A673 (cell line): ENCODE measurements at regions not wholly inside any gene's neighbourhood (a gene's known extent, or its start where the extent isn't known, plus 50 kb on each side); places are given as distances from the start of the nearest gene placed in this dataset.

Source experiments
- BruUV-seq: library from RNA; stranded (reverse); fragments of 400-500 nt; replicated peaks from 2 replicates; lab custom pipeline; 2021; lab: Mats Ljungman, UMichigan
- CTCF ChIA-PET: fragments of 300-600 bp; sonication (Branson Sonifier 250); formaldehyde crosslinking; loops from one replicate; lab custom pipeline; 2022; ENCODE audit warnings: antibody characterized with exemption; lab: Charles Lee
- POLR2A ChIA-PET: fragments of 300-600 bp; sonication (Branson Sonifier 250); formaldehyde crosslinking; loops from one replicate; lab custom pipeline; 2022; ENCODE audit warnings: antibody characterized with exemption; ENCODE audit not compliant: low non-redundant PET; lab: Charles Lee
- DNase-seq: peaks from one replicate; pipeline ENCODE4 v3.0.0-alpha.2; 2015; ENCODE audit warnings: low spot score
- H3K27ac ChIP-seq: fragments of 200-600 bp; sonication (generic); 2 replicates; pipeline ENCODE4 v1.5.1; 2016; ENCODE audit warnings: mixed run types, low read depth, mild to moderate bottlenecking, mixed read lengths, antibody characterized with exemption, low read length; ENCODE audit not compliant: poor library complexity, severe bottlenecking
- H3K27me3 ChIP-seq: fragments of 200-600 bp; sonication (generic); replicated peaks from 2 replicates; pipeline ENCODE4 v1.6.1; 2017; ENCODE audit warnings: mixed run types, low read depth, mild to moderate bottlenecking, mixed read lengths, antibody characterized with exemption, low read length; ENCODE audit not compliant: insufficient read depth, poor library complexity
- H3K36me3 ChIP-seq: fragments of 200-600 bp; sonication (generic); 2 replicates; pipeline ENCODE4 v1.6.1; 2016; ENCODE audit warnings: mixed run types, mild to moderate bottlenecking, mixed read lengths, antibody characterized with exemption, low read length; ENCODE audit not compliant: insufficient read depth, poor library complexity, severe bottlenecking
- H3K4me1 ChIP-seq: fragments of 200-600 bp; sonication (generic); 2 replicates; pipeline ENCODE4 v1.6.1; 2017; ENCODE audit warnings: mixed run types, mild to moderate bottlenecking, mixed read lengths, antibody characterized with exemption, low read length; ENCODE audit not compliant: insufficient read depth, poor library complexity, severe bottlenecking
- H3K4me3 ChIP-seq: fragments of 200-600 bp; sonication (generic); 2 replicates; pipeline ENCODE4 v1.5.1; 2016; ENCODE audit warnings: low read depth, mixed run types, mild to moderate bottlenecking, mixed read lengths, low read length; ENCODE audit not compliant: poor library complexity, severe bottlenecking
- H3K9me3 ChIP-seq: fragments of 200-600 bp; sonication (generic); 2 replicates; pipeline ENCODE4 v1.6.1; 2016; ENCODE audit warnings: mixed run types, low read depth, mild to moderate bottlenecking, mixed read lengths, antibody characterized with exemption, low read length; ENCODE audit not compliant: poor library complexity, severe bottlenecking
- EZH2 ChIP-seq: fragments of 200-600 bp; sonication (generic); IDR thresholded peaks from 2 replicates; pipeline ENCODE4 v1.6.1; 2017; ENCODE audit warnings: borderline replicate concordance, low read depth, mild to moderate bottlenecking, mixed read lengths, antibody characterized with exemption, low read length; ENCODE audit not compliant: poor library complexity, severe bottlenecking
- intact Hi-C: fragments of 100-400 bp; cut with micrococcal nuclease; formaldehyde crosslinking; loops from one replicate; pipeline ENCODE4 v1.10.0; 2022; ENCODE audit not compliant: unreplicated experiment
- TF ChIP-seq, protein P1 (sequence below): fragments of 300-800, 200-600 bp; sonication (generic); conservative IDR thresholded peaks from 2 replicates; pipeline ENCODE4 v1.5.1; 2017; ENCODE audit warnings: low read depth, mild to moderate bottlenecking, antibody characterized with exemption, low read length, moderate library complexity, mixed read lengths

DNA sequence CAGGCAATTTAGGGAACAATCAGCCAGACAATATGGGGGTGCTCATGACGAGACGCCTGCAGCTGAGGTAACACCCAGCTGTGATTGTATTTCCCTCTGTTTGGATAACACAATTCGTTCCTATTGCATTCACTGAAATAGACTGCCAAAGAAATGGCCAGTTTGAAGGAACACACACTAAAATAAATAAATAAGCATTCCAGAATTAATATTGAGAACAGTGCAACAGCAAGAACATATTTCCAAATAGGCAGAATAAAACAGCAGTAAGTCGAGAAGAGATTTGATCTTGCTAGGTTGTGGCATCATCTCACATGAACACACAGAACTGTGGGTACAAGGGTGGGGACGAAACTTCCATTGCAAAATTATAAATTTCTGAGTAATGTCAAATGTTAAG, 133.5 kb upstream of the FAM47B start:
- no peaks in the 10 kb centered on the region for H3K9me3 ChIP-seq
- no peak overlapping the region for H3K4me3 ChIP-seq
- intact Hi-C loops, result no loop called here
- ChIA-PET POLR2A (no interaction called here), CTCF (no interaction called here)
- no peaks in the 10 kb centered on the region for H3K4me1 ChIP-seq
- no peak overlapping the region for H3K27ac ChIP-seq
- DNase-seq, result no peak
- no peaks in the 10 kb centered on the region for H3K27me3 ChIP-seq
- no TSS peak for BruUV-seq
- TF ChIP-seq EZH2, result no peak
- TF ChIP-seq, protein P1, sequence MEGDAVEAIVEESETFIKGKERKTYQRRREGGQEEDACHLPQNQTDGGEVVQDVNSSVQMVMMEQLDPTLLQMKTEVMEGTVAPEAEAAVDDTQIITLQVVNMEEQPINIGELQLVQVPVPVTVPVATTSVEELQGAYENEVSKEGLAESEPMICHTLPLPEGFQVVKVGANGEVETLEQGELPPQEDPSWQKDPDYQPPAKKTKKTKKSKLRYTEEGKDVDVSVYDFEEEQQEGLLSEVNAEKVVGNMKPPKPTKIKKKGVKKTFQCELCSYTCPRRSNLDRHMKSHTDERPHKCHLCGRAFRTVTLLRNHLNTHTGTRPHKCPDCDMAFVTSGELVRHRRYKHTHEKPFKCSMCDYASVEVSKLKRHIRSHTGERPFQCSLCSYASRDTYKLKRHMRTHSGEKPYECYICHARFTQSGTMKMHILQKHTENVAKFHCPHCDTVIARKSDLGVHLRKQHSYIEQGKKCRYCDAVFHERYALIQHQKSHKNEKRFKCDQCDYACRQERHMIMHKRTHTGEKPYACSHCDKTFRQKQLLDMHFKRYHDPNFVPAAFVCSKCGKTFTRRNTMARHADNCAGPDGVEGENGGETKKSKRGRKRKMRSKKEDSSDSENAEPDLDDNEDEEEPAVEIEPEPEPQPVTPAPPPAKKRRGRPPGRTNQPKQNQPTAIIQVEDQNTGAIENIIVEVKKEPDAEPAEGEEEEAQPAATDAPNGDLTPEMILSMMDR, result no peak
- H3K36me3 ChIP-seq, result no peaks in the 10 kb centered on the region

DNA sequence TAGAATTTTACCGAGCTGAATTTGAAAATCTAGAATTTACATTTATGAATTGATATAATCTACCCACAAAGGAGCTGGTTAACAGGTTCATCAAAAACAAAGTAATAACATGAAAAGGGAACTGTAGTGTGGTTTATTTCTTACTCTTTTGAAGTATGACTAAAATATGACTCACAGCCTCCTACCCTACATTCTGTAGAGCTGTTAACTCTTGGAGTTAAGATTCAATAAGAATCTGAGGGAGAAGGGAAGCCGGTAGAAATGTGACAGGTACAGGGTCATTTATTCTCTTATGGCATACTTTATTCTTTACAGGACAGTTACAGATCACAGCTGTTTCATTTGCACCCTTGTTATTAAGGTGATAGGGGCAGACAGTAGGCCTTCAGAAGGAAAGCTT, 132.2 kb upstream of the FAM47B start:
- DNase-seq, result no peak
- intact Hi-C loops, result no loop called here
- TF ChIP-seq, protein P1, result no peak
- TF ChIP-seq EZH2, result no peak
- Histone ChIP-seq H3K27ac (no peak overlapping the region), H3K36me3 (no peaks in the 10 kb centered on the region), H3K9me3 (no peaks in the 10 kb centered on the region), H3K4me3 (no peak overlapping the region), H3K27me3 (no peaks in the 10 kb centered on the region), H3K4me1 (no peaks in the 10 kb centered on the region)
- ChIA-PET POLR2A (no interaction called here), CTCF (no interaction called here)
- BruUV-seq, result no TSS peak

DNA sequence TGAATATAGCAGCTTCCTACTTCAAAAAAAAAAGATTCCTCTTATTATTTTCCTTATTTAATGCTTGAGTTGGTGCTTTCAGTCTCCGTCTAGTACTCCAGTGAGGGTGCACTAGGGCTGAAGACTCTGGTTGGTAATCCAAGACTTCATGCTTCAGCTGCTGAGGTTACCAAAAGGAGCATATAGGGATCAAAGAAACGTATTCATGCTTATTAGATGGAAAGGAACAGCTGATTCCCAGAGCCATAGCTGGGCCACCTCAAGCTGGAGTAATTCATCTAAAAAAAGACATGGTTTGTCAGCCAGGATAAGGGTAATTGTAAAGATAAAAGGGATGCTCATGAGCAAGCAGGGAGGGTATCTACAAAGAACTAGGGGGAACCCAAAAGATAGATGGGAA, 131.7 kb upstream of the FAM47B start:
- no peak overlapping the region for H3K27ac ChIP-seq
- H3K4me3 ChIP-seq, result no peak overlapping the region
- TF ChIP-seq, protein P1, result no peak
- no peak for TF ChIP-seq EZH2
- ChIA-PET CTCF (no interaction called here), POLR2A (no interaction called here)
- no peaks in the 10 kb centered on the region for H3K4me1 ChIP-seq
- H3K9me3 ChIP-seq, result no peaks in the 10 kb centered on the region
- intact Hi-C loops, result no loop called here
- H3K36me3 ChIP-seq, result no peaks in the 10 kb centered on the region
- H3K27me3 ChIP-seq, result no peaks in the 10 kb centered on the region
- no TSS peak for BruUV-seq
- no peak for DNase-seq
